Hepatocyte (in vitro differentiated cells): ENCODE measurements at regions not wholly inside any gene's neighbourhood (a gene's known extent, or its start where the extent isn't known, plus 50 kb on each side); places are given as distances from the start of the nearest gene placed in this dataset.

Source experiments
- CTCF ChIP-seq: fragments of 200-600 bp; sonication (generic); IDR thresholded peaks from 2 replicates; pipeline ENCODE4 v1.5.1; 2016; ENCODE audit warnings: antibody characterized with exemption, mild to moderate bottlenecking; ENCODE audit not compliant: poor library complexity
- EZH2 ChIP-seq: fragments of 200-600 bp; sonication (generic); IDR thresholded peaks from 2 replicates; pipeline ENCODE4 v1.6.1; 2016; ENCODE audit warnings: antibody characterized with exemption, mild to moderate bottlenecking, borderline replicate concordance
- EZH2phosphoT487 ChIP-seq: fragments of 200-600 bp; sonication (generic); IDR thresholded peaks from one replicate; pipeline ENCODE4 v1.6.1; 2018; ENCODE audit warnings: antibody characterized with exemption, mild to moderate bottlenecking, low read depth, moderate library complexity; ENCODE audit not compliant: unreplicated experiment, severe bottlenecking

GRCh38 chr20:48242623-48243022 lies 457.3 kb upstream of the SULF2 start:
- TF ChIP-seq EZH2 = no peak
- no peak for TF ChIP-seq CTCF
- no peak for TF ChIP-seq EZH2phosphoT487
